Common myeloid progenitor, CD34-positive (primary cell): ENCODE measurements at regions not wholly inside any gene's neighbourhood (a gene's known extent, or its start where the extent isn't known, plus 50 kb on each side); places are given as distances from the start of the nearest gene placed in this dataset.
A peak's percentile ranks its signal among the peaks of the same experiment; 100 is the strongest.

Experiments used
- CTCF ChIA-PET: fragments of 350-600 bp; sonication (Branson Sonifier 250); formaldehyde crosslinking; loops from one replicate; lab custom pipeline; 2021; ENCODE audit warnings: antibody characterized with exemption; lab: Charles Lee
- POLR2A ChIA-PET: fragments of 350-600 bp; sonication (Branson Sonifier 250); formaldehyde crosslinking; loops from one replicate; lab custom pipeline; 2021; ENCODE audit warnings: antibody characterized with exemption; lab: Charles Lee
- DNase-seq, 3 donors: peaks; one replicate each; pipeline versions ENCODE4 v3.0.0 to v3.0.0-alpha.2; 2013
- H3K27ac ChIP-seq, 2 experiments: 1 replicate in 1 of 2; 2 replicates in 1 of 2; pipeline ENCODE4 v1.7.0; 2013; ENCODE audit warnings: inconsistent platforms in 2 of 2, low read length in 2 of 2, mild to moderate bottlenecking in 2 of 2, low read depth in 1 of 2, moderate library complexity in 1 of 2; ENCODE audit not compliant: severe bottlenecking in 2 of 2, insufficient read depth in 1 of 2, poor library complexity in 1 of 2
- H3K27me3 ChIP-seq, 5 experiments: replicated peaks in 2 of 5; 1 replicate in 3 of 5; 2 replicates in 2 of 5; pipeline versions ENCODE4 v1.6.1 to v1.7.0; 2013; ENCODE audit warnings: low read length in 4 of 5, mild to moderate bottlenecking in 2 of 5, moderate library complexity in 2 of 5, inconsistent platforms in 1 of 5; ENCODE audit not compliant: insufficient read depth in 5 of 5, control insufficient read depth in 4 of 5
- H3K36me3 ChIP-seq, 4 experiments: 1 replicate in 2 of 4; 2 replicates in 2 of 4; pipeline versions ENCODE4 v1.6.1 to v1.7.0; 2013; ENCODE audit warnings: low read length in 3 of 4, control low read depth in 1 of 4, mild to moderate bottlenecking in 1 of 4; ENCODE audit not compliant: control insufficient read depth in 4 of 4, insufficient read depth in 4 of 4
- H3K4me1 ChIP-seq, 4 experiments: 1 replicate in 3 of 4; 2 replicates in 1 of 4; pipeline versions ENCODE4 v1.6.1 to v1.7.1; 2013; ENCODE audit warnings: low read length in 3 of 4, mild to moderate bottlenecking in 3 of 4, control low read depth in 1 of 4, inconsistent platforms in 1 of 4, moderate library complexity in 1 of 4; ENCODE audit not compliant: control insufficient read depth in 4 of 4, insufficient read depth in 4 of 4; ENCODE audit errors: control extremely low read depth in 1 of 4
- H3K4me3 ChIP-seq, 7 experiments: 1 replicate in 4 of 7; 2 replicates in 3 of 7; pipeline versions ENCODE4 v1.5.1 to v1.7.0; 2013; ENCODE audit warnings: mild to moderate bottlenecking in 7 of 7, low read length in 6 of 7, moderate library complexity in 6 of 7, inconsistent platforms in 2 of 7, low read depth in 2 of 7, control low read depth in 1 of 7; ENCODE audit not compliant: insufficient read depth in 4 of 7, control insufficient read depth in 1 of 7; ENCODE audit errors: extremely low read depth in 1 of 7
- H3K9me3 ChIP-seq, 5 experiments: 1 replicate in 4 of 5; 2 replicates in 1 of 5; pipeline versions ENCODE4 v1.6.1 to v1.7.1; 2013; ENCODE audit warnings: low read length in 4 of 5, mild to moderate bottlenecking in 2 of 5, inconsistent platforms in 1 of 5, low read depth in 1 of 5, moderate library complexity in 1 of 5; ENCODE audit not compliant: control insufficient read depth in 4 of 5, insufficient read depth in 2 of 5; ENCODE audit errors: control extremely low read depth in 1 of 5
- WGBS: methylation state at CpG from one replicate; pipeline ENCODE4 v1.1.5; 2013; ENCODE audit not compliant: insufficient coverage; 5-methylcytosine and 5-hydroxymethylcytosine counted together

GRCh38 chr1:4063516-4063915, 163.4 kb upstream of the C1orf174 start:
- no peak overlapping the region for H3K27ac ChIP-seq
- POLR2A ChIA-PET = no interaction called here
- no peaks in the 10 kb centered on the region for H3K9me3 ChIP-seq
- CTCF ChIA-PET = no interaction called here
- H3K4me3 ChIP-seq = no peak overlapping the region
- 79% methylated on average over 6 of the region's 7 CpGs for WGBS
- H3K27me3 ChIP-seq = peaks cover 0 to 2% (median 0%) of the 10 kb centered on the region in 5 experiments
- H3K4me1 ChIP-seq = peaks cover 0 to 6% (median 2%) of the 10 kb centered on the region in 4 experiments
- H3K36me3 ChIP-seq = no peaks in the 10 kb centered on the region
- peak in 2 of 3 donors; percentile 1 to 15 for DNase-seq

DNA sequence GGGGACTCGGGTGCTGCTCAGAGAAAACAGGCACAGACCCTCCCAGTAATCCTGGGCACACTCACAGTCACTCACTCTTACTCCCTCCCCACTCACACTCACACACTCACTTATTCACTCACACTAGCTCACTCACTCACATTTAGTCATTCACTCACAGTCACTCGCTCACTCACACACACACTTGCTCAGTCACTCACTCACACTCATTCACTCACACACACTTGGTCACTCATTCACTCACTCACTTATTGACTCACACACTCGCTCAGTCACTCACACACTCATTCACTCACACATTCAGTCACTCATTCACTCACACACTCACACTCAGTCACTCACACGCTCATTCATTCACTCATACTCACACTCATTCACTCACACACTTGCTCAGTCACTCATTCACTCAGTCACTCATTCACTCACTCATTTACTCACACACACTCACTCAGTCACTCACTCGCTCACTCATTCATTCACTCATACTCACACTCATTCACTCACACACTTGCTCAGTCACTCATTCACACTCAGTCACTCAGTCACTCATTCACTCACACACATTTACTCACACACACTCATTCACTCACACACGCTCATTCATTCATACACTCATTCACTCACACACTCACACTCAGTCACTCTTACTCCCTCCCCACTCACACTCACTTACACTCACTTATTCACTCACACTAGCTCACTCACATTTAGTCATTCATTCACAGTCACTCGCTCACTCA, 164.2 kb upstream of the C1orf174 start:
- Histone ChIP-seq H3K27me3 (peaks cover 0 to 5% (median 2%) of the 10 kb centered on the region in 5 experiments), H3K36me3 (no peaks in the 10 kb centered on the region), H3K4me3 (no peak overlapping the region), H3K27ac (no peak overlapping the region), H3K4me1 (peaks cover 0 to under 1% (median under 1%) of the 10 kb centered on the region in 4 experiments), H3K9me3 (no peaks in the 10 kb centered on the region)
- 68% methylated on average over 3 of the region's 7 CpGs for WGBS
- peak in 2 of 3 donors; percentile 6 to 10 for DNase-seq
- POLR2A ChIA-PET = no interaction called here
- CTCF ChIA-PET = no interaction called here

DNA sequence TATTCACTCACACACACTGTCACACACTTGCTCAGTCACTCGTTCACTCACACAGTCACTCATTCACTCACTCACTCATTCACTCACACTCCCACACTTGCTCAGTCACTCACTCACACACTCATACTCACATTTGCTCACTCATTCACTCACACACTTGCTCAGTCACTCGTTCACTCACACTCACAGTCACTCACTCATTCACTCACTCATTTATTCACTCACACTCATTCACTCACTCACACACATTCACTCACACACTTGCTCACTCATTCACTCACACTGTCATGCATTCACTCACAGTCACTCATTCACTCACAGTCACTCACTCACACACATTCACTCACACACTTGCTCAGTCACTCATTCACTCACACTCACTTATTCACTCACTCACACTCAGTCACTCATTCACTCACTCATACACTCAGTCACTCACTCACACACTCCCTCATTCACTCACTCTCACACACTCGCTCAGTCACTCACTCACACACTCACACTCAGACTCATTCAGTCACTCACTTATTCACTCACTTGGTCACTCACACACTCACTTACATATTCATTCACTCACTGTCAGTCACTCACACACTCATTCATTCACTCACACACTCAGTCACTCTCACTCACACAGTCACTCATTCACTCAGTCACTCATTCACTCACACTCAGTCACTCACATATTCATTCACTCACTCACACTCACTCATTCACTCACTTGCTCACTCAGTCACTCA, 167.0 kb upstream of the C1orf174 start:
- Histone ChIP-seq H3K4me1 (no peaks in the 10 kb centered on the region), H3K27ac (no peak overlapping the region), H3K36me3 (no peaks in the 10 kb centered on the region), H3K4me3 (no peak overlapping the region), H3K27me3 (peaks cover 0 to 18% (median 9%) of the 10 kb centered on the region in 5 experiments), H3K9me3 (no peaks in the 10 kb centered on the region)
- CTCF ChIA-PET = no interaction called here
- POLR2A ChIA-PET = no interaction called here
- no peak for DNase-seq
- WGBS = 0% methylated on average over 1 of the region's 3 CpGs

GRCh38 chr1:4068076-4068475, 168.0 kb upstream of the C1orf174 start:
- Histone ChIP-seq H3K9me3 (no peaks in the 10 kb centered on the region), H3K4me3 (no peak overlapping the region), H3K36me3 (no peaks in the 10 kb centered on the region), H3K4me1 (no peaks in the 10 kb centered on the region), H3K27me3 (peaks cover 0 to 28% (median 9%) of the 10 kb centered on the region in 5 experiments), H3K27ac (no peak overlapping the region)
- CTCF ChIA-PET = no interaction called here
- WGBS = 89% methylated on average over 6 of the region's 8 CpGs
- no peak for DNase-seq
- POLR2A ChIA-PET = no interaction called here

DNA sequence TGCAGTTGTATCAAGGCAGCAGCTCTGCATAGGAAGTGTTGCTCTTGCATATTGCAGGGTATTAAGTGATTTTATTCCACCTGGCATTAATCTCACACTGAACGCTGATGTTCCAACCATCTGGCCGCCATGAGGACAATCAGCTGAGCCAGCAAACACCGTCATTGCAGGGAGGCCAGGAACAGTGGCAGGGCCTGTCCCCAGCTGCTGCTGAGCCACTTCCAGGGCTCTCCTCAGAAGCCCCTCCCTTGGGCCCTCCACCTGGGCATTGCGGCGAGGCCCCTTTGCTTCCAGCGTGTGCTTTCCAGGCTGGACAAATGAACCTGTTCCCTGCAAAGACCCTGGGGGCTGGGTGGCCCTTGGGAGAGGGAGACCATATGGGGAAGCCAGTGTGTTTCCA, 171.6 kb upstream of the C1orf174 start:
- no peak overlapping the region for H3K27ac ChIP-seq
- H3K4me1 ChIP-seq = no peaks in the 10 kb centered on the region
- no peaks in the 10 kb centered on the region for H3K36me3 ChIP-seq
- POLR2A ChIA-PET = no interaction called here
- H3K9me3 ChIP-seq = no peaks in the 10 kb centered on the region
- DNase-seq = no peak
- CTCF ChIA-PET = no interaction called here
- no peak overlapping the region for H3K4me3 ChIP-seq
- H3K27me3 ChIP-seq = peaks cover 0 to 37% (median 12%) of the 10 kb centered on the region in 5 experiments
- WGBS = 88% methylated on average over 6 of the region's 6 CpGs

GRCh38 chr1:4072481-4073153, 172.5 kb upstream of the C1orf174 start:
- WGBS = 78% methylated on average over 13 of the region's 14 CpGs
- ChIA-PET POLR2A (no interaction called here), CTCF (no interaction called here)
- H3K4me3 ChIP-seq = no peak overlapping the region
- no peaks in the 10 kb centered on the region for H3K4me1 ChIP-seq
- no peaks in the 10 kb centered on the region for H3K9me3 ChIP-seq
- DNase-seq = no peak
- H3K36me3 ChIP-seq = no peaks in the 10 kb centered on the region
- H3K27me3 ChIP-seq = peaks cover 0 to 37% (median 12%) of the 10 kb centered on the region in 5 experiments
- H3K27ac ChIP-seq = no peak overlapping the region
